ENCODE measurements at regions not wholly inside any gene's neighbourhood (a gene's known extent, or its start where the extent isn't known, plus 50 kb on each side); places are given as distances from the start of the nearest gene placed in this dataset.

DNA sequence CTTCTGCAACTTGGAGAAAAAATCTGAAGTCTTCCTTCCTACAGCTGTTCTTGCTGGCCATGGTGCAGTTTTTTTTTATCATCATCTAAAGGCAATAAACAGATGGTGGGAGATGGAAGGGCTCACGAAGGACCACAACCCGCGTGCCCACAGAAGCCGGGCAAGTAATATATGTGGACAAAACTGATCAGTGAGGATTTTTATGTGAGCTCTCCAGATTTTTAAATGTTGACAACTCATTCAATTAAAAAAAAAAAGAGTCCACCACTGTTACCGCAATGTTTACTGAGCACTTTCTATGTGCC is 55.9 kb upstream of the CREB1 start:
- DNase-seq (ENCODE audit: extremely low read depth in 1 of 2, low read depth in 1 of 2) = no peak

DNA sequence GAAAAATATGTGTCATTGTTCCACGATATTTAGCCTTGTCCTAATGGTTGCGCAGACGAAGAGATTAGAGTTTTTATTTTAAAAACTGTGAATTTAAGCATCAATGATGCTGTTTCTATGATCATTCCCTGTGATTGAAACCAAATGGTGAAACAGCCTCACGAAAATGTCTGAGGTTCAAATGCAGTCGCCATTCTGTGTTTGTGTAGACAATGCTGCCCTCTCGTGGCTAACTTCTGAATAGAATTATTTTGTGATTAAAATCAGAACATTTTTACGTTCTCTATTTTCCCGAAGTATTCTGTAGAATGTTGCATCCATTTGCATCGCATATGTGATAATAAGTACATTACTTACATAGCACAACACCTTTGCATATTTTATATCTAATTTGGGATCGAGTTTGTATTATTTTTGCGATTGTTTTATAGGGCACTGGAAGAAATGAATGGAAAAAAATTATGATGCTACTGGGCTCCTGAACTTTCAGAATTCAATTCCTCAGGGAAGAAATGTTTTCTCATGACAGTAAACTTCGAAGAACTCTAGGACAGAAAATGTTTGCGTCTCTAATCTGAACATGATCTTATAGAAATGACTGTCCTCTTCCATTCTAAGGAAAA is 54.8 kb upstream of the CREB1 start:
- DNase-seq (ENCODE audit: extremely low read depth in 1 of 2, low read depth in 1 of 2) = no peak

DNA sequence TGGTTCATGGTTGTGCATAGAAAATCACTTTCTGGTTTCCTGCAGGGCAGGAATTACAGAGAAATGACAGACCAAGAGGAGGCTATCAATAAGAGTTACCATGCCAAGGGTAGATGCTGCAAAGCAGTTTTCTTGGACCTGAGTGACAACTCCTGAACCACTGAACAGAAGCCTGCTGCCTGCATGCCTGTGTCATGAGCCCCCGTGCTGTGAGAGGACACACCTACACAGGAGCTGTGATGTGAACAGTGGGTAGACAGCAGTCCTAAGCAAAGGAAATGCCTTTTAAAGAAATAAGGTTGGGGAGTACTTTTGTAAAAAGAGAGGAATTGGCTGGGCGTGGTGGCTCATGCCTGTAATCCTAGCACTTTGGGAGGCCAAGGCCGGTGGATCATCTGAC is 54.2 kb upstream of the CREB1 start:
- DNase-seq (ENCODE audit: extremely low read depth in 1 of 2, low read depth in 1 of 2) = no peak

DNA sequence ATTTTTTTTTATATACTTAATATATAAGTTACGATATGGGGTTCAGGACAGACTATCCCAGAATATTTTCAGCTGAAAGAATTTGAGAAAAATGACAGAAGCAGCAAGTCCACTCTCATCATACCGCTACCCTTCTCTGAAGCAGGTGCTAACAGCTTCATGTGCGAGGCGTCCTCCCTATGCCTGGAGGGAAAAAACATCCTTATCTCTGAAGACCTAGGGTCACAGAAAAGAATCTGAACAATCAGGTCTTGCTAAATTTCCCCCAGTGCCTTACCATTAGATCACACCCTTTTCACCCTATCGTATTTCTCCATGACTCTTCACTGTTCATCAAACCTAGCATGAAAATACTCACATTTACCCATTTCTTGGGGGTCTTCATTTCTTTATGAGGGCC is 51.9 kb upstream of the CREB1 start:
- no peak for DNase-seq (ENCODE audit: extremely low read depth in 1 of 2, low read depth in 1 of 2)

DNA sequence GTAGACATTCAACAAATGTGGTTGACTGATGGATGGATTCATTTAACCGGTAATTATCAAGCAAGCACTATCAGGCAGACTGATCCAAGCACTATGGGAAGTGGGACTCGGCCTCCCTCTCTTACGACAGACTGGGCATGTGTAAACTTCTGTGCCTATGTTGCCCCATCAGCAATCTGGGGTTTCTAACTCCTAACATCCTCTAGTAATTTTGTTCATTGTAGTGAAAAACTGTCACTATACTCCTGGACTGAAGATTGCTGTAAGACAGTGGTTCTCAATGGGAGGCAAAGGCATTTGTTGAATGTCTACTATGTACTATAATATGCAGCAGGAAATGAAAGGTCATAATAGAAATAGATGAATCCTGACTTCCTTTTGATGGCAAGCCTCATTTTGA is 51.2 kb upstream of the CREB1 start:
- no peak for DNase-seq (ENCODE audit: extremely low read depth in 1 of 2, low read depth in 1 of 2)

DNA sequence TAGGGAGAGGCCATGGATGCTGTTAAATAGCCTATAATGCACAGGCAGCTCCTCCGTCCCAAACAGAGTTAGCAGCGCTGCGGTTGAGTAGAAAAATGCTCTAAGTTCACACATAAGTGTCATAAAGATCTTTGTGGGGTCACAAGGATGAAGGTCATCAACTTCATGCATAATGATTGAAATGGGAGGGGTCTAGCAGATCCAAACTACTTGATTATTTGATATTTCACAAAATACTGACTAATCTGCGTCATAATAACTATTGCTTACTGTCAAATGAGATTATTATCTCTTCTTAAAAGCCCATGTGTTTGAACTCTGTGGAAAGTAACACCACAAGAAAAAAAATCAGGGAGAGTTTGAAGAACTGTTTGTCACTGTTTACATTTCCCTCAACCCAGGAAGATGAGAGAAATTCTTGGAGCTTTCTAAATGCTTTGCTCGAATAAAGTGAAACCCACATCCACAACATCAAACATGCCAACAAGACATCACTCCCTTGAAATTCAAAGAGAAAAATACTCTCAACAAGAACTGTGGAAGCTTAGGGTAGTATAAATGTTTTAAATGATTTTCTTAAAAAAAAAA is 50.5 kb upstream of the CREB1 start:
- DNase-seq (ENCODE audit: extremely low read depth in 1 of 2, low read depth in 1 of 2) = no peak

All from stimulated activated CD8-positive, alpha-beta memory T cell treated with anti-CD3 and anti-CD28 coated beads, Interleukin-7, amount 100 ng/mL, for 48 hours (primary cell).